Aorta (tissue), 5 donors: ENCODE measurements at regions not wholly inside any gene's neighbourhood (a gene's known extent, or its start where the extent isn't known, plus 50 kb on each side); places are given as distances from the start of the nearest gene placed in this dataset.
A peak's percentile ranks its signal among the peaks of the same experiment; 100 is the strongest.

ENCODE experiments used
- ATAC-seq: fragments of 200-7000 bp; cut with Tn5 transposase; one replicate; pipeline ENCODE4 v1.9.1; 2022; ENCODE audit warnings: moderate library complexity; ENCODE audit not compliant: low FRiP score
- DNase-seq, 2 donors: peaks; one replicate each; pipeline ENCODE4 v3.0.0-alpha.2; 2020
- H3K27ac ChIP-seq, 2 donors: one replicate each; pipeline ENCODE4 v1.5.1; 2013; ENCODE audit warnings: low read length in 2 of 2, mild to moderate bottlenecking in 2 of 2, moderate library complexity in 2 of 2, control low read depth in 1 of 2, inconsistent platforms in 1 of 2, low read depth in 1 of 2
- H3K27me3 ChIP-seq, 2 donors: one replicate each; pipeline ENCODE4 v1.6.1; 2013; ENCODE audit warnings: control low read depth in 1 of 2, low read length in 1 of 2, mild to moderate bottlenecking in 1 of 2, moderate library complexity in 1 of 2; ENCODE audit not compliant: insufficient read depth in 2 of 2, control insufficient read depth in 1 of 2
- H3K36me3 ChIP-seq, 2 donors: one replicate each; pipeline ENCODE4 v1.6.1; 2013; ENCODE audit warnings: control low read depth in 1 of 2, low read length in 1 of 2, mild to moderate bottlenecking in 1 of 2; ENCODE audit not compliant: insufficient read depth in 2 of 2, control insufficient read depth in 1 of 2
- H3K4me1 ChIP-seq, 2 donors: one replicate each; pipeline ENCODE4 v1.6.1; 2013; ENCODE audit warnings: low read length in 2 of 2, control low read depth in 1 of 2, mild to moderate bottlenecking in 1 of 2, moderate library complexity in 1 of 2; ENCODE audit not compliant: insufficient read depth in 2 of 2, control insufficient read depth in 1 of 2
- H3K4me3 ChIP-seq, 2 donors: one replicate each; pipeline ENCODE4 v1.5.1; 2013; ENCODE audit warnings: low read length in 2 of 2, control low read depth in 1 of 2, mild to moderate bottlenecking in 1 of 2
- H3K9me3 ChIP-seq: one replicate; pipeline ENCODE4 v1.6.1; 2013; ENCODE audit warnings: mild to moderate bottlenecking, low read length; ENCODE audit not compliant: control insufficient read depth
- WGBS, 2 donors: extraction: QIAGEN DNeasy Blood & Tissue Kit; methylation state at CpG; one replicate each; pipeline ENCODE4 v1.1.7; 2013; 5-methylcytosine and 5-hydroxymethylcytosine counted together
- intact Hi-C, 2 donors: fragments of 100-400 bp; cut with DNase I; formaldehyde crosslinking; loops; one replicate each; pipeline versions ENCODE4 v1.14.2 to v1.15.0; 2022
- donor health status: healthy with polysubstance abuse.
- donor health status: Bipolar disorder and iron deficiency.
- donor health status: DM: no; HTN: no; CAD: no.
- donor health status: DM: no; HTN: no; CAD: no.
- donor health status: DM: yes; HTN: yes; CAD: no.

DNA sequence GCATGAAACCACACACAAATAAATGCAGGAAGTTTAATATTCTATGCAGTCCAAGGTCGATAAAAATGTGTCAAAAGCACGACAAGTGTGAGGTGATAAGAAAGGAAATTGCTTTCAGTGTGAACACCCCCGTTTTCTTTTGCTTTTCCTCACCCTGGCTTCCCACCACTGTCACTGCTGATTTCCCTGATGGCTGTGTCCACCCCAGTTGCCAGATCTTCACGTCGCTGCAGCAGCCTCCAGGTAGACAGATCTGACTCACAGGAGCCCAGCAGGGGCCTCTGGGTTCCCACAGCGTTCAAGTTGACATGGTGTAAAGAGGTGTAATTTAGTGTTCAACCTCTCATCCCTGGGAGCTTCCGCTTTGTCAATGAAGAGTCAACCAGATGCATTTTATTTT lies 128.0 kb upstream of the TACR1 start:
- Histone ChIP-seq H3K9me3 (peaks cover 3% of the 10 kb centered on the region), H3K4me1 (no peaks in the 10 kb centered on the region), H3K27me3 (no peaks in the 10 kb centered on the region), H3K4me3 (peak overlapping the region in 1 of 2 donors; percentile 10), H3K27ac (no peak overlapping the region), H3K36me3 (no peaks in the 10 kb centered on the region)
- intact Hi-C loops = no loop called here
- DNase-seq = no peak
- ATAC-seq = no peak
- 34 to 44% methylated on average over 7 of the region's 7 CpGs for WGBS, 2 donors

DNA sequence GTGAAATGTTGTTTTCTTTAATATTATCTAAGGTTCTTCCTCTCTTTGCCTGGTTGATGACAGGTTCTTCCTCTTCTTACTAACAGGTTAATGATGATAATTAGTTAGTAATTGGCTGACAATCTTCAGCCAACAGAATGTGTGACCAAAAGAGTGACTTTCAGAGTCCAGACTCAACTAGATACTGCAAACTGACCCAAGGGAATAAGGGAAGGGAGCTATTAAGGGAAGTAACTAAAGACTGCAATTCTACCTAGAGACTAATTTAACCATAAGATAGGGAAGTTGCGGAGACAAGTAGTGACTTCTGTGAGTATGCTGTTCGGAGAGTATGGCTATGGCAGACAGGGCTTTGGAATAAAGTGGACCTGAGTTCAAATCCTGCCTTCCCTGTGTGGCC lies 127.3 kb upstream of the TACR1 start:
- ATAC-seq (no peak), DNase-seq (no peak)
- Histone ChIP-seq H3K9me3 (peaks cover 3% of the 10 kb centered on the region), H3K27ac (no peak overlapping the region), H3K27me3 (no peaks in the 10 kb centered on the region), H3K4me3 (no peak overlapping the region), H3K36me3 (no peaks in the 10 kb centered on the region), H3K4me1 (no peaks in the 10 kb centered on the region)
- 81 to 90% methylated on average over 2 of the region's 2 CpGs for WGBS, 2 donors
- intact Hi-C loops = no loop called here

DNA sequence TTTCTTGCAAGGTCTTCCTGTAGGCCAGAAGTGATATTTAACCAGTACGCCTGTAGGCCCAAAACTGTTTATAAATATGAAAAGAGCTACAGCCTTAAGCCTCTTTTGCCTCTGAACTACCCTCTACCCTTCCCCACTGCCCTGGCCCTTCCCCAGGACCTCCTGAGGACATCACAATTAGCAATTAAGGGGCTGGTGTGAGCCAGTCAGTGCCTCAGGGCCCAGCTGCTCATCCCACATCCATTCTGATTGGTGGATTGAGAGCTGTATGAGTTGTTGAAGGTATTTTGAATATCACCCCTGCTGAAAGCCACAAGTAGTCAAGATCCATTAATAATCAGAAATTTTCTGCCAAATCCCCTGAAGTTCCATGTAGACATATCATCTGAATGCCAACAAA lies 126.3 kb upstream of the TACR1 start:
- intact Hi-C loops = no loop called here
- ATAC-seq (no peak), DNase-seq (no peak)
- Histone ChIP-seq H3K9me3 (peaks cover 3% of the 10 kb centered on the region), H3K4me1 (no peaks in the 10 kb centered on the region), H3K4me3 (no peak overlapping the region), H3K27ac (no peak overlapping the region), H3K36me3 (no peaks in the 10 kb centered on the region), H3K27me3 (no peaks in the 10 kb centered on the region)
- 80 to 85% methylated on average over 1 of the region's 1 CpG for WGBS, 2 donors

DNA sequence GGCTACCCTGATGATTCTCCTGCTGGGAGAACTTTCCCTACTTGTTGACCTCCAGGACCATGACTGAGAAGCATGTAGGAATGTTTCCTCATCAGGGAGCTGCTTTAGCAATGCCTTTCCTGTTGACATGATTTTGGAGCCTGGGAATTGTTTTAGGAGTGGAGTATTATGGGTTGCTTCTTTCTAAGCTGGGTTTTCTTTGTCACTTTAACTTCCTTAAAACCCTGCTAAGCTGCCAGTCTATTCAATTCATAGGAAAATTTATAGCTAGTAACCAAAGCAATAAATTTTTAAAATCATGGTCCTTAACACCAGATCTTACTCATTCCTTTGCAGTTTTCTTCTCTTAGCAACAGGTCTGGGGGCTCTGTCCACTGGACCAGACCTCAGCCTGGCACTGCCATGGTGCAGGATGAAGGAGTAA lies 125.6 kb upstream of the TACR1 start:
- Histone ChIP-seq H3K36me3 (no peaks in the 10 kb centered on the region), H3K4me3 (no peak overlapping the region), H3K4me1 (no peaks in the 10 kb centered on the region), H3K27me3 (no peaks in the 10 kb centered on the region), H3K27ac (no peak overlapping the region), H3K9me3 (peaks cover 3% of the 10 kb centered on the region)
- intact Hi-C loops = no loop called here
- DNase-seq = no peak
- no peak for ATAC-seq

DNA sequence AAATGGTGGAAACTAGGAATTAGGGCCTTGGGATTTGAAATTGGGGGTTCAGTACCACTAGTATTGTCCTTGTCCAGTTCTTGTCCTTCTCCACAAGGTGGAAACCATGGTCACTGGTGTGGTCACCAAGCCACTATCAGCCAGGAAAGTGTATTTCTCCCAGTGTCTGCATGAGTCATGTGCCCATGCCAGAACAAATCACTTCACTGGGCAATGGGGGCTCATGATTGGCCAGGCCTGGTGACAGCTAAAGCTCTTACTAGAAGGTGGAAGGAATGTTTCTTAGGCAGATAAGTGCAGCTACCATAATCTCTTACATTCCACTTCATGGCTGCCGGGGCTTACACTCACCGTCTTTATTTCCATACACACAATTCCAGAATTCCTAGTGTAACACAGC lies 124.8 kb upstream of the TACR1 start:
- DNase-seq = no peak
- Histone ChIP-seq H3K27ac (no peak overlapping the region), H3K36me3 (no peaks in the 10 kb centered on the region), H3K4me1 (no peaks in the 10 kb centered on the region), H3K27me3 (no peaks in the 10 kb centered on the region), H3K4me3 (no peak overlapping the region), H3K9me3 (peaks cover 3% of the 10 kb centered on the region)
- intact Hi-C loops = no loop called here
- WGBS, 2 donors = 79 to 87% methylated on average over 2 of the region's 2 CpGs
- ATAC-seq = no peak

DNA sequence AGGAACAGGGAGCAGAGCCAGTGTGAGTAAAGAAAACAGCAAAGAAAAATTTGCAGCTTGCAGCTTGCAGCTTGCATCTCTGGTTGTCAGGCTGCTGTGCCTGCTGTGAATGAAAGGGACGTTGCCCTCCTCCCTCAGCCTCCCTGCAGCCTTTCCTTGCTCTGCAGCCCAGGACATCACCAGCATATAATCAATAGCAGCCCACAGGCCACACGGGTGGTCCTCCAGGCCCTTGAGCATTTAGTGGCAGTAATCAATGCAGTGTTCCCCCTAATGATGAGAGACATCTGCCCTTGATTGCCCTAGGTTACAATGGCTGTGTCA lies 122.2 kb upstream of the TACR1 start:
- H3K36me3 ChIP-seq = no peaks in the 10 kb centered on the region
- 12% methylated on average over 2 of the region's 2 CpGs for WGBS, 2 donors
- no peak overlapping the region for H3K4me3 ChIP-seq
- H3K9me3 ChIP-seq = no peaks in the 10 kb centered on the region
- H3K4me1 ChIP-seq = no peaks in the 10 kb centered on the region
- no peaks in the 10 kb centered on the region for H3K27me3 ChIP-seq
- DNase-seq (no peak), ATAC-seq (no peak)
- H3K27ac ChIP-seq = no peak overlapping the region
- intact Hi-C loops = no loop called here

DNA sequence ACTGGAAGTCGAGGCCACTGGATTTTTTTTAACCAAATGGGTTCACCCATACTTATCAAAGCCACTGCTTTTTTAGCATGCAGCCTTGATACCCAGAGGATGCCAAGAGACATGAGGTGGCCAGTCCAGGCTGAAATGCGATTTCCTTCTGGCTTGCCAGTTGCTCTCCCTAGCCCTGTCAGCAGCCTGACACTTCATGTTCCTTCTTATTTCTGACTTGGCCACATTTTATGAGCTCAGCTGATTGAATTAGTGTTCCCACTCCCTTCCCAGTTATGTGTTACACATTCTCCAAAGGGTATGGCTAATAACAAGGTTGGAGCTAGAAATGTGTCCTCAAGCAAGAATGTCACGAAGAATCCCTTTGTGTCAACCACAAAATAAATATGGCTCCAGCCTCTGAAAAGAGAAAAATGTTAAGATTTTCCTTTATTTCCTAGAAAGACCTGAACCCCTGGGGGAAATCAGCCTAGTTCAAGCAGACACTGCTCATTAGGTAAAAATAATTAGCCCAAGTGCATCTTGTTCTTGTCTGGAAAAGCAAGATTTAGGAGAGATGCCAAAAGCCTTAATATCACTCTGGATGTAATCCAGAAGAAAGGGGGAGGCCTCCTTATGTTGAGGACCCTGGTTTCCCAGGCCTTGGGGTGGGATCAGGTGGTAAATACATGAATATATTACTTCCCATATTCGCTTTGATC lies 121.7 kb upstream of the TACR1 start:
- Histone ChIP-seq H3K27me3 (no peaks in the 10 kb centered on the region), H3K27ac (no peak overlapping the region), H3K36me3 (no peaks in the 10 kb centered on the region), H3K4me3 (no peak overlapping the region), H3K9me3 (no peaks in the 10 kb centered on the region), H3K4me1 (no peaks in the 10 kb centered on the region)
- no peak for DNase-seq
- no peak for ATAC-seq
- intact Hi-C loops = no loop called here
- WGBS, 2 donors = 60 to 61% methylated on average over 4 of the region's 4 CpGs

DNA sequence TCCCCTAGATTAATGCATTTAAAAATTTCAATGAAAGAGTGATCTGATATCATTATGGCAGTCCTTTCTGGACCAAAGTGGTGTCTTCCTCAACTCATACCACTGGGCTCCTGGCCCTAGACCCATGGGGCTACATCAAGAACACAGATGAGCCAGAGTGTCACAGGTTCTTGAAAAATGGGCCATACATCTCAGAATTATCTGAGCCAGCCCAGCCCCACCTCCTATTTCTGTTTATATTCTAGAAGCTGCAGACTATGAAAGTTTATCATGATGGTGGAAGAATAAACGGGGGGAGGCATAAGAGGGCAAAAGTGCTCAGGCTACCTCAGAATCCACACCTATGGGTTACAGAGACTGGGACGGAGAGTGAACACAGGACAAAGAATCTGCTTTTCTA lies 120.6 kb upstream of the TACR1 start:
- DNase-seq = no peak
- ATAC-seq = no peak
- WGBS, 2 donors = 74 to 78% methylated on average over 2 of the region's 2 CpGs

DNA sequence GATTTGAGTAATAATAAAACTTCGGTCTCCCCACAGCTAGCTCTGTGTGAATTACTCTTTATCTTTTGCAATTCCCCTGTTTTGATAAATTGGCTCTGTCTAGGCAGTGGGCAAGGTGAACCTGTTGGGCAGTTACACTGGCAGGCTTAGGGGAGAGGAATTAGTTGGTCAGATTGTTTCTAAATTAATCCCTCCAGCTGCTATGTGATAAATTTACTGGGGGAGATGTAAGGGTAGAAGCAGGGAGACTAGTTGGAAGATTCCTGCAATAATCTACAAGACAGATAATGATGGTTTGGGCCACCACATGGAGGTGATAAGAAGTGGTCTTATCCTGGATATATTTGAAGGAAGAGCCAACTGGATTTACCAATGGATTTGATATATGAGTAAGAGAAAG lies 118.5 kb upstream of the TACR1 start:
- Histone ChIP-seq H3K27me3 (no peaks in the 10 kb centered on the region), H3K9me3 (no peaks in the 10 kb centered on the region), H3K27ac (no peak overlapping the region), H3K4me3 (no peak overlapping the region), H3K36me3 (no peaks in the 10 kb centered on the region), H3K4me1 (no peaks in the 10 kb centered on the region)
- intact Hi-C loops = no loop called here
- no peak for ATAC-seq
- no peak for DNase-seq
- WGBS, 2 donors = 83 to 91% methylated on average over 1 of the region's 1 CpG

More for the DNA sequence above, 120.6 kb upstream of the TACR1 start:
- no peaks in the 10 kb centered on the region for H3K36me3 ChIP-seq
- no peaks in the 10 kb centered on the region for H3K27me3 ChIP-seq
- no peak overlapping the region for H3K4me3 ChIP-seq
- H3K27ac ChIP-seq = no peak overlapping the region
- no peaks in the 10 kb centered on the region for H3K4me1 ChIP-seq
- no peaks in the 10 kb centered on the region for H3K9me3 ChIP-seq
- intact Hi-C loops = no loop called here
